SIG-M5 (cell line): ENCODE measurements at regions not wholly inside any gene's neighbourhood (a gene's known extent, or its start where the extent isn't known, plus 50 kb on each side); places are given as distances from the start of the nearest gene placed in this dataset.
A peak's percentile ranks its signal among the peaks of the same experiment; 100 is the strongest.

Experiments used
- DNase-seq: peaks from one replicate; lab custom pipeline; 2025; lab: John Stamatoyannopoulos, UW

DNA sequence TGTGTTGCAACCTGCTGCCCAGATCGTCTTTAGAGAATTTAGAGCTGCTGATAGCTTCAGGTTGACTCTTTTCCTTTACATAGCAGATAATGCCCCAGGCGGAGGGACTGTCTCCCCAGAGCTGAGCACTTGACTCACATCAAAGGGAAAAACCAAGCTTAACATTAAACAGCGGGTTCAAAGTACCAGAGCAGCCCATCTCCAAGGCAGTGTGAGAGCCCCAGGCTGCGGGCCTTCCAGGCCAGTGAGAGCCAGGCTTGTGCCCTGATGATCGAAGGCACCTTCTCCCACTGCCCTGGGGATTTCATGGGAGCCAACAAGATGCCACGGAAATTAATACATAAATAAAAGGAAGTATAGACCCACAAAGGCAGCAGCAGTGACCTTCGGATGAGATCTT lies 275.6 kb downstream of the XXYLT1 start:
- DNase-seq: no peak

DNA sequence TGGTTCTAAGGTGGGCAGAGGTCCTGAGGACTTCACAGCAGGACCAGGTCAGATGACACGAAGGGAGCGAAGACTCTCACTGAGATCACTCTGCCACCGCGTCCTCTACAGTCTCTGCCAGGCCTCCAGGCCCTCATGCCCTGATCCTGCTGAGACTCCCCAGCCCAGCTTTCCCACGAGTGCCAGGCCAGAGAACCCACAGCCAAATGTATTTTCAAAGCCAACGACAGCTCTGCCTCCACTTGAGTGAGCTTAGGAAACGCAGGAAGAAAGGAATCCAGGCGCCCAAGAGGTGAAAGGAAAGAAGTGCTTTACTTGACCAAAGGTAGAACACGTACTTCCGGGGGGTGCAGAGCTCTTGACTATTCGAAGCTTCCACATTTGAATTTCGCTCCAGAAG lies 275.0 kb downstream of the XXYLT1 start:
- no peak for DNase-seq

GRCh38 chr3:194996746-194997145 lies 274.2 kb downstream of the XXYLT1 start:
- no peak for DNase-seq

DNA sequence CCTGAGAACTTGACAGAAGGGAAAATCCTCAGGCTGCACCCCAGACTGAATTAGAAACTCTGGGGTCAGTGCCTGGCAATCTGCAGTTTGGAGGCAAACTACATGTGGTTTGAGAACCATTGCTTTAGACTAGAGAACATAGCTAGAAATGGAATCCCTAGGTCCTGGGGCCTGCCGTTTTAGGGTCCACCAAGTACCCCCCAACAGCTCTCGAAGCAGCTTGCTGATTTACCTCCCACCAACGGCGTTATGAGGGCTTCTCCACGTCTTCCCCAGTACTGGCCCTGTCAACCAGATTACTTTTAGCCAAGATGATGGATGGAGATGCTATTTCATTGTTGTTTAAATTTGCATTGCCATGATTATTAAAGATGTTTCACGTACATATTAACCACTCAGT lies 272.5 kb downstream of the XXYLT1 start:
- no peak for DNase-seq

DNA sequence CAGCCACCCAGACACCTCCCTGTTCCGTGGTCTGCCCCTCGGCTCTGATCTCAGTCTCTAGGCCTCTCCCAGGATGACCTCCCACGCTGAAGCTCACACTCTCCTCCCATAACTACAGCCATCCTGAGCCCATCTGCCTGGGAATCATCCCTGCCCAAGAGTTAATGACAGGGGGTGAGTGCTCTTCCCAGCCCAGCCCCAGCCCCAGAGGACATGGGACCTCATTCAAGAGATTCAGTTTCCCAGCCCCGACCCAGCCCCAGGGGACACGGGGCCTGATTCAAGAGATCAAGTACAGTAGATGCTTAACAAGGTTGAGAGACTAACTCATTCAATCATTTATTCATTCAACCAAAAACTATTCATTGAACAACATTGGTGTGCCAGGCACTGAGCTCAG lies 272.0 kb downstream of the XXYLT1 start:
- DNase-seq: no peak

DNA sequence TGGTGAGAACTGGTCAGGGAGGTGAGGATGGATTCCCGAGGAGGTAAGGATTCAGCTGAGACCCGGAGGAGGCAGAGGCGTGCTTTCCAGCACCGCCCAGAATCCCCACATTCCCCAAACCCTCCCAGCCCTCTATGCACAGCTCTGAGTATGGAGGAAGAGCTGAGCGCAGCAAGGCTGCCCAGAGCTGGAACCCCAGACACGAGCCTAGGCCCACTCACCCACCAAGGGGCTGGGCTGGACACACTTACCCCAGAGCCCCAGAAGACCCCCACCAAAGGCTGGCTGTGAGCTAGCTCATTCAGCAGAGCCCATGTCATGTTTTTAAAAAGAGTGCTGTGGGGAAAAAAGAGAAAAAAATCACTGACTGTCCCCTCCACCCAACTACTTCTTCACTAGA lies 271.5 kb downstream of the XXYLT1 start:
- no peak for DNase-seq

GRCh38 chr3:195001261-195001660 lies 269.7 kb downstream of the XXYLT1 start:
- no peak for DNase-seq

GRCh38 chr3:195001961-195002861 lies 268.7 kb downstream of the XXYLT1 start:
- DNase-seq: no peak

- peak; percentile 97 for DNase-seq
Measured at GRCh38 chr3:195003006-195003892, 267.7 kb downstream of the XXYLT1 start.

DNA sequence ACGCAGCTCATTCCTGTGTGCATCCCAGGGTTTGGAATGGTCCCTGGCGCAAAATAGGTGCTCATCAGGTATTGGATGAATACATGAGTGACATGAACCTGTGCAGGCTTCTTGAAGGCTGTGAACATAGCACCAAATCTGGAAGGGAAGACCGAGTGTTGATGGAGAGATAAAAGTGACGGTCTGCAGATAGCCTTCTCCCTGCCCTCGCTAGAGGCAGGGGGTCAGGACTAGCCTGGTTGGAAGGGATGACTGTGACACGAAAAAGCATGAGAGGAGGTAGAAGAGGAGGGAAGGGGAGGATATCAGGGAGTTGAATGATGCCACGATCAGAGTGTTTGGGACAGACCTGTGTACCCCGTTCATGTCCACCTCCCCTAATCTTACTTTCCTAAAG lies 267.1 kb downstream of the XXYLT1 start:
- no peak for DNase-seq

GRCh38 chr3:195004512-195005250 lies 266.3 kb downstream of the XXYLT1 start:
- no peak for DNase-seq

GRCh38 chr3:195005251-195005620 lies 265.7 kb downstream of the XXYLT1 start:
- no peak for DNase-seq

GRCh38 chr3:195005759-195006510 lies 265.0 kb downstream of the XXYLT1 start:
- DNase-seq: no peak

DNA sequence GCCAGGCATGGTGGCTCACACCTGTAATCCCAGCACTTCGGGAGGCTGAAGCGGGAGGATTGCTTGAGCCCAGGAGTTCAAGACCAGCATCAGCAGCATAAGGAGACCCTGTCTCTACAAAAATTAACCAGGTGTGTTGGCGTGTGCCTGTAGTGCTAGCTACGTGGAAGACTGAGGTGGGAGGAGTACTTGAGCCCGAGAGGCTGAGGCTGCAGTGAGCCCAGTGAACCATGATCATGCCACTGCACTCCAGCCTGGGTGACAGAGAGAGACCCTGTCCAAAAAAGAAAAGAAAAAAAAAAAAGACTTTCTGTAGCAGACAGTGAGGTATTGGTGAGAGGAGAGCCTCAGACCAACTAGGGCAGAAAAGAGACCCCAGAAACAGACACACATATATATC lies 263.8 kb downstream of the XXYLT1 start:
- no peak for DNase-seq

- no peak for DNase-seq
Measured at GRCh38 chr3:195007766-195008165, 263.2 kb downstream of the XXYLT1 start.

GRCh38 chr3:195008816-195009215 lies 262.1 kb downstream of the XXYLT1 start:
- DNase-seq: no peak

- no peak for DNase-seq
Measured at GRCh38 chr3:195009616-195010015, 261.3 kb downstream of the XXYLT1 start.

DNA sequence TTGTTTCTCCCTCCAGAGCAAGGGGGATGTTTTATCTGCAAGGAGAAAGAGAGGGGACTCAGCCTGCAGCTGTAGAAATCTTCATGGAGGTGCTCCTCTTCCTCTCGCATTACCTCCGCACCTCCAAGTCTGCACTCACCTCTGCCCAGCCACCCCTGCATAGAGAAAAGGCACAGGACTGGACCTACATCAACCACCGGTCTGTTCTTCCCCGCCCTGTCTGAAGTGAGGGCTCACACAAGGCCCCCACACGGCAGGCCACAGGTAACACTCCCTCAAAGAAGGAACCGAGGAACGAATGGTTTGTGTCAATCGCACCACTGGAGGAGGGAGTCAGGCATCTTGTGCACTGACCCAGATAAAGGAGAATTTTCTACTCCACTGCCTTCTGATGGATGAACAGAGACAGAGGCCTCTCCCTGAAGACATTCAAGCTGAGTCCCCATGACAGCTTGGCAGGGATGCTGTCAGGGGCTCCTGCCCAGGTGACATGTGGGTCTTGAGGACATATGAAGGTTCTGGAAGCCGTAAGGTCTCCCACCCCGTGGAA lies 260.3 kb downstream of the XXYLT1 start:
- no peak for DNase-seq

- no peak for DNase-seq
Measured at GRCh38 chr3:195011231-195011834, 259.6 kb downstream of the XXYLT1 start.

DNA sequence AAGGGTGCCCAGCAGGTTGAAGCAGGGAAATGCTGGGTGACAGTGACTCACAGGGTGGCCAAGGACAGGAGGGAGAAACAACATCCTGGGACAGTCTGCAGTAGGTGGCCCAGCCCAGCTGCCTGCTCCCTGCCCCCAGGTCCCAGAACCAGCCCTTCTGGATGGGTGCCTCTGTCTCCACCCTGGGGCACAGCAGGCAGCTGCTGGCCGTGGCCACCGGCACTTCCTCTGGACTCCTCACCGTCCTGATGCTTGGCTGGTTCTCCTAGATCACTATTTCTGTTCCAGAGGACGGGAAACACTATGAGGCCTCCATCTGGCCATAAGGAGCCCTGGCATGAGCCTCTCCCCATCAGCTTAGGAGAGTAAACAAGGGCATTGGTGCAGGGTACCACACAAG lies 258.9 kb downstream of the XXYLT1 start:
- no peak for DNase-seq

DNA sequence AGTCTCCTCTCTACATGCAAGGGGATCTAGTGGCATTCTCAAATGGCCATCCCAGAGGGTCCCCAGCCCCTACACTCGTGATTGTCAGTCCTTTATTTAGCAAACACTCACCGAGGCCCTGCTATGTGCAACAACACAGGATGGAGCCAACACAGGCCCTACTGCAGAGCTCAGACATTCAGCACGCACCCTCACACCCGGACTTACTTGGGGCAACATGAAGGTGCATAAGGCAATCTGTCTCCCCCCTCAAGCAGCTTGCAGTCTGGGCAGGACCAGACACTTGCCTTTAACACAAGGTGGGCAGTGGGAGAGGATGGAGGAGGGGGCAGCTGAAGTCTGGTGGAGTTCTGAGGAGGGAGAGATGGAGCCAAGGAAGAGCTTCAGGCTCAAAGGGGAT lies 258.4 kb downstream of the XXYLT1 start:
- no peak for DNase-seq
